HG03196 (cell line): ENCODE measurements at regions not wholly inside any gene's neighbourhood (a gene's known extent, or its start where the extent isn't known, plus 50 kb on each side); places are given as distances from the start of the nearest gene placed in this dataset.
"Not testable (repeated sequence)": the region's sequence is repeated elsewhere in the genome, so short reads cannot be mapped to it uniquely, and the experiment has no call there.

Experiments used
- ATAC-seq: cut with Tn5 transposase; IDR thresholded peaks from one replicate; pipeline ENCODE4 v1.9.1; 2021; ENCODE audit not compliant: unreplicated experiment

DNA sequence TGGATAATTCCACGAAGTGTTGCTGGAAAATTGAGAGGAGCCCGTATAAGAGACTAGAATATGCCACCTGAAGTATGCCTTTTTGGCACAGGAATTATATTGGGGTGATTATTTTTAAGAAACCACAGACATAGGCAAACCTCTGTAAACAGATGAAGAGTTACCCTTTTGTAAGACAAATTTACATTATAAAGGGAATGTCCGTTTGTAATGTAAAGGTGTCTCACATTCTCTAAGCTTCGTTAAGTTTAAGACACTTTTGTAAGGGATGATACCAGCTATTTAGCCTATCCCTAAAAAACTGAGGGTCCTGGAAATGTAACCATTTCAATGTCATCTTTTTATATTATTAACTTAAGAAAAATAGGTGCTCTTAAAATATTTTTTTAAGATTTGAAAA is 432.8 kb upstream of the SYT4 start:
- ATAC-seq, result no peak

DNA sequence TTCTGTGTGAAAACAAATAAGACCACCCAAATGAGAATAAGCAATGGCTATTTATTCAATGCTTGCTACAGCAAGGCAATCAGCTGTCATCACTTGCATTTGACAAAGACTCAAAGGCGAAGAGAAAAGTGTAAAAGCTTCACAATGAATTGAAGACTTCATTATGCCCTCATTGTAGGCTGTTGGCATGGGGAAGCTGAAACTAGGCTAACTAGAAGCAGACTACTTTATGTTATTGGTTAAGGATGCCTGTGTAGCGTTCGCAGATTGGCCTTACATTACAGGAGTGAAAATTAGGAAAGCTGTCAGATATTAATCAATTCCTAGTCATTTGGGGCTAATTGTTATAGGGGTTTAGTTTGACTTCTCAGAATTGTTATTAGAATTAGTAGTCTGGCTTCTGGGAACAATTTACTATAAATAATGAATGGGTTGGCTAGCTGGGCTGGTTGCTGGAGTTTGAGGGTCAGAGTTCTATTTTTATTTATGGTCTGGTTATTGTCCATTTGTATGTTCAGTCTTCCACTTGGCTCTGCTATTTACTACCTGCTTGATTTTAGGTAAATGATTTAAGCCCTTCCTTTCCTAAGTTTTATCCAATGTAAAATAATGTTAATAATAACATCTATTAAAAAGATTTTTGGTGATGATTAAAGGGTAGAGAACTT is 437.2 kb upstream of the SYT4 start:
- ATAC-seq, result no peak

- no peak for ATAC-seq
These were observed 442.0 kb upstream of the SYT4 start for GRCh38 chr18:43719267-43719795.

GRCh38 chr18:43720041-43720440 is 442.8 kb upstream of the SYT4 start:
- no peak for ATAC-seq

- no peak for ATAC-seq
These were observed 458.3 kb upstream of the SYT4 start for GRCh38 chr18:43735570-43735969.

GRCh38 chr18:43744960-43745745 is 467.9 kb upstream of the SYT4 start:
- no peak for ATAC-seq

DNA sequence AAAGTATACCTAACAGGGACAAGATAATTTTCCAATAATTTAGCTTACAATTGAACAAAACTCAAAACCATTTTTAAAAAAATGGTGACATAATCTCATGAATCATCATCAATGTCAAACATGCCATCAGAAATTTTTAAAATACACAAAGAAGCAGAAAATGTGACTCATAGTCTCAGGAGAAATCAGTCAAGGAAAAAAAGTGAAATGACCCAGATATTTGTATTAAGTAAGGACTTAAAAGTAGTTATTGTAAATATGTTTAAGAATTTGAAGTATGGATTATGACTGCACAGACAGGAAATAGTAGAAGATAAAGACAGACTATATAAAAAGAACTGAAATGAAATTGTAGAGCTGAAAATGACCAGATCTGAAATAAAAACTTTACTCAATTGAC is 473.9 kb upstream of the SYT4 start:
- no peak for ATAC-seq

DNA sequence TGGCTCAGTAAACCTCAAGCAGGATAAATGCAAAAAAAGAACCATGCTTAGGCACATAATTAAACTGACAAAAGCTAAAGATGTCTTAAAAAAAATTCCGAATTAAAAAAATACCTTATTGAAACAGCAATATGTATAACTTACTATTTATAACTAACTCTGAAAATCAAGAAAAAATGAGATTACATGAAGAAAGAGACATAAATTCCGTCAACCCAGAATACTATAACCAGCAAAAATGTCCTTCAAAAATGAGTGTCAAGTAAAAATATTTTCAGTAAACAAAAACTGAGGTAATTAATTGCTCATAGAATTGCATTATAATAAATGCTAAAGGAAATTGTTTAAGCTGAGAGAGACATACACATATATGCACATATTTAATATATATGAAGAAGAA is 474.5 kb upstream of the SYT4 start:
- ATAC-seq, result no peak

DNA sequence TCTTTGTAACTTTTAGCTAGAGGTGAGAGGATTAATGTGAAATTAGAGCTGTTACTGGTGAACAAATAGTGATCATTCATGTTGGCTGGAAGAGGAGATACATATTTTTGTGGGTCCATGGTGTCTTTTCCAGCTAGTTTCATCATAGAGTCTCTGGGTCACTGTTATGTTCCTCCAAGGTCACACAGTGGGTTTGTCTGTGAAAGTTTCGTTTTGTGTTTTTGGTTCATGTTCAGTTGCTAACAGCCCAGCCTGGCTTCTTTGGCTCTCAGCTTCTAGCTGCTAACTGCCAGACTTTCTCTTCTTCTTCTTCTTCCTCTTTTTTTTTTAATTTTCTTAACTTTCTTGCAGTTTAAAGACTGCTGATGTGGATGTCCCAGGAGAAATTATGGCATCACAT is 480.0 kb upstream of the SYT4 start:
- no peak for ATAC-seq

- no peak for ATAC-seq
These were observed 481.4 kb upstream of the SYT4 start for GRCh38 chr18:43758734-43759133.

DNA sequence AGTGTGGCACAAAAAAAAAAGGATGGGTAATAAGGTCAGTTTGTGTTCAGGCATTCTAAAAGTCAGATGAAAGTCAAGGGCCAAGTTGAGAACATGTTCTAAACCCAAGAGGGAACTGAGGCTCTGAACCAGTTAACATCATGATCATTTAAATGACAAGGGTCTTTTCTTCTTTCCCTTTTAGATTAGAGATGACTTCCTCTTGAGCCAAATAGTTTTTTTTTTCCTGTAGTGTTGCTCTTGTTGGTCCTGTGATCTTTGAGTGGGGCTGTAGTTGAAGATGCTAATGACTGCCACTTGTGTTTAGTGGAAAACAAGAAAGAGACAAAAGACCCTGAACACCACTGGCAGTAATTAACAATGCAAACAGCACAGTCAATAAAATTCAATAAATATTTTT is 482.7 kb upstream of the SYT4 start:
- ATAC-seq, result no peak

- ATAC-seq, result no peak
These were observed 495.6 kb upstream of the SYT4 start for GRCh38 chr18:43772907-43773306.

GRCh38 chr18:43774497-43774896 is 497.2 kb upstream of the SYT4 start:
- no peak for ATAC-seq

GRCh38 chr18:43775591-43775990 is 498.3 kb upstream of the SYT4 start:
- ATAC-seq, result no peak

- no peak for ATAC-seq
These were observed 499.7 kb upstream of the SYT4 start for GRCh38 chr18:43776997-43777396.

GRCh38 chr18:43777636-43778304 is 500.5 kb upstream of the SYT4 start:
- ATAC-seq, result no peak

DNA sequence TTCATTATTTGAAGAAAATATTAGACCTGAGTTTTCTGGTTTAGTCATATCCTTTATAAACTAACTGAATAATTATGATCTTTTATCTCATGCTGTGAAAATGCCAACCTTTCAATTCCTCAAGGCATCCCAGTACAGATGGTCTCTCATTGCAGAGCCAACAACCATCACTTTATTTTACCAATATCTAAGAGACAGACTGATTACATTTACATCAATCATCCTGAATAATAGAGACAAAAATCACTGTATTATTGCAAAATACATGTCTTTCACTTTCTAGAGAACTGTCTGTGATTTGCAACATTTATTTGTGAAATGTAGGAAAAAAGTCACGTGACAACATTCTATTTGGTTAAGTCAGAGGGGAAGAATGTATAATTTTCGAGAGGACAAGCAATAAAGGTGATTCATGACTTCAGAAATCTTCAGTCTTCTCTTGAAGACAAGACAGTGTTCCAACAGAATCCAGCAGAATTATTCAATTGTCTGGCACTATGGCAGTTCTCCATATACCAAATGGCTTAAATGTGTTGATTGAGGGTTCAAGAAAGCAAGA is 503.6 kb upstream of the SYT4 start:
- ATAC-seq, result no peak

- no peak for ATAC-seq
These were observed 507.9 kb upstream of the SYT4 start for GRCh38 chr18:43785158-43785557.

GRCh38 chr18:43786893-43787292 is 509.6 kb upstream of the SYT4 start:
- no peak for ATAC-seq

- ATAC-seq, result not testable (repeated sequence)
These were observed 510.4 kb upstream of the SYT4 start for GRCh38 chr18:43787721-43788120.

GRCh38 chr18:43789234-43790000 is 512.1 kb upstream of the SYT4 start:
- no peak for ATAC-seq
